ENCODE measurements at regions not wholly inside any gene's neighbourhood (a gene's known extent, or its start where the extent isn't known, plus 50 kb on each side); places are given as distances from the start of the nearest gene placed in this dataset.

GRCh38 chr4:138845054-138845453 lies 170.5 kb upstream of the NOCT start:
- intact Hi-C loops (cut with micrococcal nuclease) = no loop called here
- ChIA-PET CTCF (no interaction called here), POLR2A (no interaction called here)
- no peak overlapping the region for H3K4me3 Mint-ChIP-seq
- DNase-seq (no peak), ATAC-seq (ENCODE audit: low read depth) (no peak)
- H3K4me1 Mint-ChIP-seq = no peaks in the 10 kb centered on the region
- H3K27ac Mint-ChIP-seq = no peak overlapping the region
- TF ChIP-seq, protein P1, sequence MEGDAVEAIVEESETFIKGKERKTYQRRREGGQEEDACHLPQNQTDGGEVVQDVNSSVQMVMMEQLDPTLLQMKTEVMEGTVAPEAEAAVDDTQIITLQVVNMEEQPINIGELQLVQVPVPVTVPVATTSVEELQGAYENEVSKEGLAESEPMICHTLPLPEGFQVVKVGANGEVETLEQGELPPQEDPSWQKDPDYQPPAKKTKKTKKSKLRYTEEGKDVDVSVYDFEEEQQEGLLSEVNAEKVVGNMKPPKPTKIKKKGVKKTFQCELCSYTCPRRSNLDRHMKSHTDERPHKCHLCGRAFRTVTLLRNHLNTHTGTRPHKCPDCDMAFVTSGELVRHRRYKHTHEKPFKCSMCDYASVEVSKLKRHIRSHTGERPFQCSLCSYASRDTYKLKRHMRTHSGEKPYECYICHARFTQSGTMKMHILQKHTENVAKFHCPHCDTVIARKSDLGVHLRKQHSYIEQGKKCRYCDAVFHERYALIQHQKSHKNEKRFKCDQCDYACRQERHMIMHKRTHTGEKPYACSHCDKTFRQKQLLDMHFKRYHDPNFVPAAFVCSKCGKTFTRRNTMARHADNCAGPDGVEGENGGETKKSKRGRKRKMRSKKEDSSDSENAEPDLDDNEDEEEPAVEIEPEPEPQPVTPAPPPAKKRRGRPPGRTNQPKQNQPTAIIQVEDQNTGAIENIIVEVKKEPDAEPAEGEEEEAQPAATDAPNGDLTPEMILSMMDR (IDR thresholded peaks at IDR 0.05) = no peak
- no peaks in the 10 kb centered on the region for H3K9me3 Mint-ChIP-seq
- no peaks in the 10 kb centered on the region for H3K36me3 Mint-ChIP-seq (ENCODE audit: low read depth)
- no peaks in the 10 kb centered on the region for H3K27me3 Mint-ChIP-seq

GRCh38 chr4:138843616-138844015 lies 172.0 kb upstream of the NOCT start:
- Mint-ChIP-seq H3K4me1 (no peaks in the 10 kb centered on the region), H3K36me3 (ENCODE audit: low read depth) (no peaks in the 10 kb centered on the region), H3K9me3 (no peaks in the 10 kb centered on the region), H3K4me3 (no peak overlapping the region), H3K27ac (no peak overlapping the region), H3K27me3 (no peaks in the 10 kb centered on the region)
- POLR2A ChIA-PET = no interaction called here
- ATAC-seq (ENCODE audit: low read depth) = no peak
- intact Hi-C loops (cut with micrococcal nuclease) = no loop called here
- TF ChIP-seq, protein P1 (IDR thresholded peaks at IDR 0.05) = no peak
- no peak for DNase-seq
- CTCF ChIA-PET = no interaction called here

GRCh38 chr4:138841343-138841742 lies 174.2 kb upstream of the NOCT start:
- TF ChIP-seq, protein P1 (IDR thresholded peaks at IDR 0.05) = no peak
- no peak for ATAC-seq (ENCODE audit: low read depth)
- H3K36me3 Mint-ChIP-seq (ENCODE audit: low read depth) = no peaks in the 10 kb centered on the region
- ChIA-PET POLR2A (no interaction called here), CTCF (no interaction called here)
- no peaks in the 10 kb centered on the region for H3K4me1 Mint-ChIP-seq
- intact Hi-C loops (cut with micrococcal nuclease) = no loop called here
- H3K4me3 Mint-ChIP-seq = no peak overlapping the region
- H3K9me3 Mint-ChIP-seq = no peaks in the 10 kb centered on the region
- no peak overlapping the region for H3K27ac Mint-ChIP-seq
- DNase-seq = no peak
- peaks cover 3% of the 10 kb centered on the region for H3K27me3 Mint-ChIP-seq

DNA sequence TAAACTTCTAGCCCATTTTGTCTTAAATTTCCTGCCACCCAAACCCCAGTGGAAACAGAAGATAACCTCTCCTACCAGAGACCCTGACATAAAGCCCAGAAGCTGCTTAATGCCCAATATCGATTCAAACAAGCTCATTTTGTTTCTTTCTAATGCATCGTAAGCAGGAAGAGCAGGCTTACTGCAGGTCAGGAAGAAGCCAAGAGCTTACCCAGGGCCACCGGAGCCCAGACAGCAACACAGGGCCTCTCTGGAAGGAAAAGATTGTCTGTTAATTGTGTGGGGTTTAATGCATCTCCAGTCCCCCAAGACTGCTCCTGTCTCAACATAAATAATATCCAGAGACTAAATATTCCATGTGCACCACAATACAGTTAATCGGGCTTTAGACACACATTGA lies 177.3 kb upstream of the NOCT start:
- H3K36me3 Mint-ChIP-seq (ENCODE audit: low read depth) = no peaks in the 10 kb centered on the region

DNA sequence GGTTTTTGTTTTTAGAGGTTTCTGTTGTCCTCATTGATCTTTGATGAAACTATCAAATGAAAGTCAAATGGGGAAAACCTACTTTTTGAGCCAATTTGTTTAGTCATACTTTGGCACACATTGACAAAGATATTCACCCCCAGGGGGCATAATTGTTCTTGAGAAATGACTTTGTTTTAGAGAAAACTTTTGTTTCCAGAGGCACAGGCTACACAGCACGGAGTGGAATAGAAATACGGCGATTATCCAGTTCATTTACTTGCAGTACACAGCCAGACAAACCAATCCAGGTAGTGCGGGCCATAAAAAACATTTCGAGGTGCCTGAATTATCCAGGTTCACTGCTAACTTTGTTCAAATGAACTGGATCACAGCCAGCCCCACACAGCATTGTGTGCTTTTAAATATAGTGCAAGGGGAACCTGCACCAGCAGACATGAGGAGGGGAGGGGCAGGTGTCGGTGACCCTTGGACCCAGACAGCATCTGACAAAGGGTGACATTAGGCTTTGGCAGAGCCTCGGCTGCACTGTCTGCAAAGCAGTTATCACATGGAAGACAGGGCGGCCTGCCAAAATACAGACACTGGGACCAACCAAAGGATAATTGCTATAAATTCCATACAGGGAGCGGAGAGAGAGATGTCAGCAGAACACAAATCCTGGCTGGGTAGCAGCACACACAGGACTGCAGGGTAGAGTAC lies 179.6 kb upstream of the NOCT start:
- CTCF ChIA-PET = no interaction called here
- ATAC-seq (ENCODE audit: low read depth) (no peak), DNase-seq (no peak)
- intact Hi-C loops (cut with micrococcal nuclease) = no loop called here
- Mint-ChIP-seq H3K4me3 (no peak overlapping the region), H3K36me3 (ENCODE audit: low read depth) (no peaks in the 10 kb centered on the region), H3K9me3 (peaks cover 4% of the 10 kb centered on the region), H3K27ac (no peak overlapping the region), H3K4me1 (no peaks in the 10 kb centered on the region), H3K27me3 (peaks cover 3% of the 10 kb centered on the region)
- TF ChIP-seq, protein P1 (IDR thresholded peaks at IDR 0.05) = no peak
- POLR2A ChIA-PET = no interaction called here

More for the DNA sequence above, 177.3 kb upstream of the NOCT start:
- H3K27me3 Mint-ChIP-seq = peaks cover 3% of the 10 kb centered on the region
- H3K4me3 Mint-ChIP-seq = no peak overlapping the region
- intact Hi-C loops (cut with micrococcal nuclease) = no loop called here
- ChIA-PET CTCF (no interaction called here), POLR2A (no interaction called here)
- DNase-seq (no peak), ATAC-seq (ENCODE audit: low read depth) (no peak)
- no peaks in the 10 kb centered on the region for H3K4me1 Mint-ChIP-seq
- no peak overlapping the region for H3K27ac Mint-ChIP-seq
- peaks cover 4% of the 10 kb centered on the region for H3K9me3 Mint-ChIP-seq
- TF ChIP-seq, protein P1 (IDR thresholded peaks at IDR 0.05) = no peak

Data from activated B cell treated with CpG ODN at 0.5 μM for 24 hours (primary cell).